GM19372 (cell line): ENCODE measurements at regions not wholly inside any gene's neighbourhood (a gene's known extent, or its start where the extent isn't known, plus 50 kb on each side); places are given as distances from the start of the nearest gene placed in this dataset.

Experiments
- ATAC-seq: cut with Tn5 transposase; IDR thresholded peaks from one replicate; pipeline ENCODE4 v1.9.1; 2021; ENCODE audit warnings: mild to moderate bottlenecking, low read depth, moderate library complexity; ENCODE audit not compliant: unreplicated experiment

- ATAC-seq, result no peak
Measured at GRCh38 chr2:221309892-221310583, 262.1 kb downstream of the EPHA4 start.

GRCh38 chr2:221310730-221311129 is 261.4 kb downstream of the EPHA4 start:
- ATAC-seq, result no peak

- ATAC-seq, result no peak
Measured at GRCh38 chr2:221312634-221313033, 259.5 kb downstream of the EPHA4 start.

- no peak for ATAC-seq
Measured at GRCh38 chr2:221314786-221315185, 257.3 kb downstream of the EPHA4 start.

- ATAC-seq, result no peak
Measured at GRCh38 chr2:221318376-221319130, 253.6 kb downstream of the EPHA4 start.

- ATAC-seq, result no peak
Measured at GRCh38 chr2:221322741-221323140, 249.4 kb downstream of the EPHA4 start.

- ATAC-seq, result no peak
Measured at GRCh38 chr2:221323513-221323912, 248.6 kb downstream of the EPHA4 start.

GRCh38 chr2:221330436-221330835 is 241.7 kb downstream of the EPHA4 start:
- no peak for ATAC-seq

GRCh38 chr2:221334481-221335218 is 237.5 kb downstream of the EPHA4 start:
- no peak for ATAC-seq

- no peak for ATAC-seq
Measured at GRCh38 chr2:221335219-221335752, 236.8 kb downstream of the EPHA4 start.

- ATAC-seq, result no peak
Measured at GRCh38 chr2:221336967-221337366, 235.1 kb downstream of the EPHA4 start.

- no peak for ATAC-seq
Measured at GRCh38 chr2:221337957-221338685, 234.0 kb downstream of the EPHA4 start.

- ATAC-seq, result no peak
Measured at GRCh38 chr2:221342388-221342787, 229.7 kb downstream of the EPHA4 start.

- no peak for ATAC-seq
Measured at GRCh38 chr2:221343524-221343923, 228.6 kb downstream of the EPHA4 start.

- ATAC-seq, result no peak
Measured at GRCh38 chr2:221345516-221345915, 226.6 kb downstream of the EPHA4 start.

- ATAC-seq, result no peak
Measured at GRCh38 chr2:221346411-221346810, 225.7 kb downstream of the EPHA4 start.

- ATAC-seq, result no peak
Measured at GRCh38 chr2:221347471-221347870, 224.6 kb downstream of the EPHA4 start.

GRCh38 chr2:221350616-221351015 is 221.5 kb downstream of the EPHA4 start:
- no peak for ATAC-seq

- no peak for ATAC-seq
Measured at GRCh38 chr2:221353201-221353600, 218.9 kb downstream of the EPHA4 start.

GRCh38 chr2:221360312-221360711 is 211.8 kb downstream of the EPHA4 start:
- ATAC-seq, result no peak
